SJSA1 (cell line): ENCODE measurements at regions not wholly inside any gene's neighbourhood (a gene's known extent, or its start where the extent isn't known, plus 50 kb on each side); places are given as distances from the start of the nearest gene placed in this dataset.
A peak's percentile ranks its signal among the peaks of the same experiment; 100 is the strongest.

Source experiments
- DNase-seq, 2 experiments: peaks; one replicate each; pipeline ENCODE4 v3.0.0-alpha.2; 2015 to 2020; ENCODE audit warnings: low spot score in 2 of 2, low read depth in 1 of 2
- H3K27ac ChIP-seq: fragments of 250-450 bp; sonication (Bioruptor Pico); 2 replicates; pipeline ENCODE4 v1.5.1; 2020; ENCODE audit warnings: mild to moderate bottlenecking, moderate library complexity
- H3K27me3 ChIP-seq: fragments of 250-450 bp; sonication (Bioruptor Pico); replicated peaks from 2 replicates; pipeline ENCODE4 v1.5.1; 2020; ENCODE audit warnings: mild to moderate bottlenecking, moderate library complexity
- H3K36me3 ChIP-seq: fragments of 250-450 bp; sonication (Bioruptor Pico); 2 replicates; pipeline ENCODE4 v1.5.1; 2020; ENCODE audit warnings: mild to moderate bottlenecking
- H3K4me1 ChIP-seq: fragments of 250-450 bp; sonication (Bioruptor Pico); replicated peaks from 2 replicates; pipeline ENCODE4 v1.6.1; 2021; ENCODE audit warnings: mild to moderate bottlenecking
- H3K4me3 ChIP-seq: fragments of 250-450 bp; sonication (Bioruptor Pico); 2 replicates; pipeline ENCODE4 v1.5.1; 2020; ENCODE audit warnings: mild to moderate bottlenecking
- H3K9me3 ChIP-seq: fragments of 250-450 bp; sonication (Bioruptor Pico); replicated peaks from 2 replicates; pipeline ENCODE4 v1.5.1; 2020; ENCODE audit warnings: mild to moderate bottlenecking

DNA sequence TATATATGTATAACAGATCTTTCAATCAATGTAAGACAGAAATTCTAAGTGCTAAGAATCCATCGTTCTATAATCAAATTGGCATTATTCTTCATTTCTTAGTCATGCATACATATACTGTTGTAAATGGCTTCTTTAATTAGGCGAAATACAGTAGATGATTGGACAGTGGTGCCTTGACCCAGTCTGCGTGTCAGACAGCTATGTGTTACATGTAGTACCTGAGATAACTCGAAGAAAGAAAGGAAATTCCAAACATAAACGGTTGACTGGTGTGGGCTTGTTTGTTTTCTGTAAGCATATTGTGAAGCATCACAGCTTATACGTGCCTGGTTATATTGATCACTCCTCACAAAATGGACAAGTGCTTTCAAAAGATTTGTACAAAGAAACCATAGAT, 210.5 kb downstream of the ETNK1 start:
- Histone ChIP-seq H3K36me3 (no peaks in the 10 kb centered on the region), H3K27me3 (no peaks in the 10 kb centered on the region), H3K4me3 (no peak overlapping the region), H3K27ac (no peak overlapping the region), H3K4me1 (no peaks in the 10 kb centered on the region), H3K9me3 (no peaks in the 10 kb centered on the region)
- DNase-seq, result no peak

DNA sequence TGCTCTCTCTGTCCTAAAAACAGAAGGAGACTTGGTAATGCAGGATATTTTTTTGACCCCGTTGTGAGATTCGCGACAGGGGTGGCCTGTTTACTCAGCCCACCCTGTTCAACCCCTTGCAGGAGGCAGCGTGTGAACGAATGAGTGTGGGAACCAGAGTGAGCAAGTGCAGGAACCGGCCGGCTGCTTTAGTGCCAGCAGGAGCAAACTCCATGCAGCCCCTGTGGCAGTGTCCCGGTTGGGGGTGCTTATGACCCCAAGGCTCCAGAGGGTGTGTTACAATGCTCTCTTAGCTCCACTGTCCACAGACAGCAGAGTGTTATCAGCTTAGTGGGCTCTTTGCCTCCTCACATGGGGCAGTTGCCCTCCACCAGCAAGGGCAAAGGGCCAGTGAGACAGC, 225.2 kb downstream of the ETNK1 start:
- no peaks in the 10 kb centered on the region for H3K4me1 ChIP-seq
- no peaks in the 10 kb centered on the region for H3K36me3 ChIP-seq
- no peaks in the 10 kb centered on the region for H3K9me3 ChIP-seq
- no peaks in the 10 kb centered on the region for H3K27me3 ChIP-seq
- no peak for DNase-seq
- H3K4me3 ChIP-seq, result no peak overlapping the region
- H3K27ac ChIP-seq, result no peak overlapping the region

DNA sequence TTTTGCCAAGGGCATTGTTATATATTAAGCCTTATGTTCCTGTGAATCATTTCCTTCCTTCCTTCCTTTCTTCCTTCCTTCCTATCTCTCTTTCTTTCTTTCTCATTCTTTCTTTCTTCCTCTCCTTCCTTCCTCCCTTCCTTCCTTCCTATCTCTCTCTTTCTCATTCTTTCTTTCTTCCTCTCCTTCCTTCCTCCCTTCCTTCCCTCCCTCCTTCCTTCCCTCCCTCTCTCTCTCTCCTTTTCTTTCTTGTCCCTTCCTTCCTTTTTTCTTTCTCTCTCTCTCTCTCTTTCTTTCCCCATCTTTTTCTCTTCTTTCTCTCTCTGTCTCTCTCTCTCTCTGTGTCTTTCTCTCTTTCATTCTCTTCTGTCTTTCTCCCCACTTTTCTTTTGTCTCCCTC, 226.6 kb downstream of the ETNK1 start:
- Histone ChIP-seq H3K27ac (no peak overlapping the region), H3K4me1 (no peaks in the 10 kb centered on the region), H3K27me3 (no peaks in the 10 kb centered on the region), H3K9me3 (no peaks in the 10 kb centered on the region), H3K4me3 (no peak overlapping the region), H3K36me3 (no peaks in the 10 kb centered on the region)
- DNase-seq, result no peak

DNA sequence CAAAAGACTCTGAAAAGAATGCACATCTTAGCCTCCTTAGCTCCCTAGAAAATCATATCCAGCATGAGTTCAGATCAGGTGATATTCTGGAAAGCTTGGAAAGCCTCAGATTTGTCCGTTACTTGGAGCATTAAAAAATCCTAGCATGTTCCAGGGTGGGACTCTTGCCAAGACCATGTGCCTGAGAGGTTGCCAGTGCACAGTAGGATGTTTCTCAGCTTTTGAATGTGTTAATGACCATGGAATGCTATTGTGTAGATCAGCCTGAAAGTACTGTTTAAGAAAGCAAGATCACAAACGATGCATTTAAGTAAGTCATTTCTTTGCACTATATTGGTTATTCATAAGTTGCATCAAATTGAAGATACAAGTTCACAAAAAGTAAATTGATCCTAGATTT, 230.5 kb downstream of the ETNK1 start:
- Histone ChIP-seq H3K4me3 (no peak overlapping the region), H3K9me3 (no peaks in the 10 kb centered on the region), H3K4me1 (no peaks in the 10 kb centered on the region), H3K27ac (no peak overlapping the region), H3K27me3 (no peaks in the 10 kb centered on the region), H3K36me3 (no peaks in the 10 kb centered on the region)
- DNase-seq, result no peak

DNA sequence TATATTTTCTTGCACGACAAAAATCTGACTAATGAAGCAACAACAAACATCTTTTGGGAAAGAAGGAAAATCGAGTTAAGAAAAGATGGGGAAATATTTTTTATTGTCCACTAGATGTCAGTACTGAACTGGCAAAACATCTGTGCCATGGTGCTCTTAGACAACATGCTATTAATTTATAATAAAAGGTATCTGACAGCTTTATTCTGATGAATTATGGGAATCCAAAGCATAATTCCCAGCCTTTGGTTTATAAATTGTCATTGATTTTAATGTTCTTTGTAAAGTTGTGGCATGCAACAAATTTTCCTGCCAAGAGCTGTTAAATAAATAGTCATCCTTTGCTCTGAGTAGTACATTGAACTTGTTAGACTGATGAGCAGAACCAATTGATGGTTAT, 231.2 kb downstream of the ETNK1 start:
- Histone ChIP-seq H3K9me3 (no peaks in the 10 kb centered on the region), H3K27me3 (no peaks in the 10 kb centered on the region), H3K4me1 (no peaks in the 10 kb centered on the region), H3K36me3 (no peaks in the 10 kb centered on the region), H3K27ac (no peak overlapping the region), H3K4me3 (no peak overlapping the region)
- peak in 1 of 2 experiments; percentile 11 for DNase-seq

DNA sequence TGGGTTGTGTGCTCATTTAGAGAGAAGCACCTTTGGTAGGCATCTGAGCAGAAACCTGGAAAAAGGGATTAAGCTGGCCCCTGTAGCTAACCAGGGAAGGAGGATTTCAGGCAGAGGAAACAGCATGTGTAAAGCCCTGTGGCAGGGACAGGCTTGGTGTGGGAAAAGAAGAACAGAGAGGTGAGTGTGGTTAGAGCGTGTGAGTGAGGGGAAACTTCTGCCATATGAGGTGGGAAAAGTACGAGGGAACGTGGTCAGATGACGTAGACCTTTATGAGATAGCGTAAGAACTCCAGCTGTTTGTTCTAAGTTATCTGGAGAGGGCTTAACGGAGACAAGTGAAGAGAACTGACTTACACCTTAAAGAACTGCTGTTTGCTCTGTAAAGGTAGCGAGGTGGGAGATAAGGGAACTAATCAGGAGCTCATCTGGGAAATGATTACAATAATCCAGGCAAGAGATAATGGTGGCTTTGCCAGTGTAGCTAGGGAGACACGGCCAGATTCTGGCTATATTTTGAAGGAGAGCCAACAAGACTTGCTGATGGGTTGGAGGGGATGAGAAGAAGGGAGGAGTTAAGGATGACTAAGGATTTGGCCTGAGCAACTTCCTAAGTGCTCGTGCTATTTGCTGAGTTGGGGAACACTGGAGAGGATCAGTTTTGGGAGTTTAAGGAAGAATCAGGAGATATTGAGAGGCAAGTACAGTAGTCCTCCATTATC, 234.0 kb downstream of the ETNK1 start:
- H3K9me3 ChIP-seq, result no peaks in the 10 kb centered on the region
- H3K27me3 ChIP-seq, result no peaks in the 10 kb centered on the region
- no peaks in the 10 kb centered on the region for H3K4me1 ChIP-seq
- no peak for DNase-seq
- no peak overlapping the region for H3K27ac ChIP-seq
- H3K36me3 ChIP-seq, result no peaks in the 10 kb centered on the region
- H3K4me3 ChIP-seq, result no peak overlapping the region

DNA sequence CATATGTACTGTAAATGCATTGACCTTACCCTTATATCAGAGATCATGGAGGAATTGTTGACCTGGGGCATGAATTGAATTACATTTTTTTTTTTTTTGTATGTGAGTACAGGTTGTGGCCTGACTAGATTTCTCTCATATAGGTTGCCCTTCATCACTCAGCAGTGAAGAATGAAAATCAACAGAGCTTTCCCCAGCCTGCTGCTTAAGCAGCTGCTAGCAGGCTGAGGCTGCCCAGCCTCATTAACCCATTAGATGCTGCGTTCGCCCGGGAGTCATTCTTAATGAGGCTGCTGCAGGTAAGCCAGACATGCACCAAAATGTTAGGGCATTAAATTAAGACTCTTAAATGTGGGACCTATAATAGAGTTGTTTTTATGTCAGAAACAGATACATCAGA, 236.0 kb downstream of the ETNK1 start:
- Histone ChIP-seq H3K4me1 (no peaks in the 10 kb centered on the region), H3K36me3 (no peaks in the 10 kb centered on the region), H3K27me3 (no peaks in the 10 kb centered on the region), H3K9me3 (no peaks in the 10 kb centered on the region), H3K27ac (no peak overlapping the region), H3K4me3 (no peak overlapping the region)
- no peak for DNase-seq

DNA sequence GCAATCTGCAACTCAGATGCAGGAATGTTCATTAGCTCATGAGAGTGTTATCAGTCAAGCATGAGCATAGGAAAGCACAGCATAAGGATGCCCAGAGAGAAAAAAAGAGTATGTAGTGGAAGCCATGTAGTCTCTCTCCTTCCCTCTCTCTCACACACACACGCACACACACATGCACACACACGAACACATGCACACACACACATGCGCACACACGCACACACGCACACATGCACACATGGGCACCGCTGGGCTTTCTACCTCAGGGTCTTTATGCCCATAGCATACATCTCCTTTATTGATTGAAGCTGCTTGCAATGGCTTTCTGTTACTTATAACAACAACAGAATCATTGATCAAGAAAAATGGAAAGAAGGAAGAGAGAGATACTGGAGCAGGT, 240.9 kb downstream of the ETNK1 start:
- Histone ChIP-seq H3K9me3 (no peaks in the 10 kb centered on the region), H3K27me3 (no peaks in the 10 kb centered on the region)
- no peak for DNase-seq

DNA sequence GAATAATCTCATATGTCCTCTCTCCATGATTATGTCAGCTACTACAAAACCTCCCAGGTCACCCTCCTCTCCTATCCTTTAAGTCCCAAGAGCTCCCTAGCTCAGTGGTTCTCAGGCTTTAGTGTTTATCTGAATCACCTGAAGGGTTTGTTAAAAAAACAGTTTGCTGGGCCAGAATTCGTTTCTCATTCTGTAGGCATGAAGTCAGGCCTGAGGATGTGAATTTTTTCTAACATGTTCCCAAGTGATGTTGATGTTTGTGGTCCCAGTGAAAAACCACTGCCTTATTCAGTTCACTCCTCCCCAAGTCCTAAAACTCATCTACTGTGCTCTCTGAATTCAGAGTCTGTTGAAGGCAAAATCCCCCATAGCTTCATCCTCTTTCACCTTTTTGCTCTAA, 241.4 kb downstream of the ETNK1 start:
- Histone ChIP-seq H3K4me1 (no peaks in the 10 kb centered on the region), H3K27ac (no peak overlapping the region), H3K4me3 (no peak overlapping the region), H3K36me3 (no peaks in the 10 kb centered on the region), H3K27me3 (no peaks in the 10 kb centered on the region), H3K9me3 (no peaks in the 10 kb centered on the region)
- no peak for DNase-seq

More for the DNA sequence above, 240.9 kb downstream of the ETNK1 start:
- H3K4me3 ChIP-seq, result no peak overlapping the region
- H3K36me3 ChIP-seq, result no peaks in the 10 kb centered on the region
- no peaks in the 10 kb centered on the region for H3K4me1 ChIP-seq
- no peak overlapping the region for H3K27ac ChIP-seq

DNA sequence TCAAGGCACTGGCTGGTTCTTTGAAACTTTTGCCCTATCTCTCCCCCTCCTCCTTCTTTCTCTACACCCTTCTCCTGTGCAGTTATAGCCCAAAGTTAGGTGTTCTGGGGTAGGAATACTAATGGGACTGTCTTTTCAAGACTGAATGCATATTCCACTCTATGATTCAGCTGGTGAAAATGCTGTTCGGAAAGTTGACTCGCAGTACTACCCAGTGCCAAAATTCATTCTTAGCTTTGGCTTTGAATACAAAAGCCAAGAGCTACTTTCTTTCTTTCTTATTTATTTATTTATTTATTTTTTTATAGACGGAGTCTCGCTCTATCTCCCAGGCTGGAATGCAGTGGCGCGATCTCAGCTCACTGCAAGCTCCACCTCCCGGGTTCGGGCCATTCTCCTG, 249.2 kb downstream of the ETNK1 start:
- Histone ChIP-seq H3K27me3 (no peaks in the 10 kb centered on the region), H3K4me1 (no peaks in the 10 kb centered on the region), H3K9me3 (no peaks in the 10 kb centered on the region), H3K36me3 (no peaks in the 10 kb centered on the region), H3K27ac (no peak overlapping the region), H3K4me3 (no peak overlapping the region)
- DNase-seq, result no peak

DNA sequence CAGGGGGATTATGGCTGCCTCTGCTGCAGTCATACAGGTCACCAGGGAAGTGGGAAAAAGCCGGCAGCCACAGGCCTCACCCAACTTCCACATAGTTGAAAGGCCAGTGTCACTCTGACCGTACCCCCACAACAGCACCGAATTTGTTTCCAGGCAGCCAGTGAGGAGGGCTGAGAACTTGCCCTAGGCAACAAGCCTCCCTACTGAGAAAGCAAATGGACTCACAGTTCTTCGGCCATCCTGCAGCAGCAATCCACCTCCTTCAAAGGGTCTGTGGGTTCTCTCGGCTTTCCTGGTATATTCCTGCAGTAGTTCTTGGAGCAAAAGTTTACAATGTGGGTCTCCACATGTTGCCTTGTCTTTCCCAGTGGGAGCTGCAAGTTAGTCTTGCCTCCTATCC, 251.3 kb downstream of the ETNK1 start:
- Histone ChIP-seq H3K27ac (no peak overlapping the region), H3K4me3 (no peak overlapping the region), H3K4me1 (no peaks in the 10 kb centered on the region), H3K27me3 (peaks cover 4% of the 10 kb centered on the region; the same call in 1 of the 2 replicates), H3K9me3 (no peaks in the 10 kb centered on the region), H3K36me3 (no peaks in the 10 kb centered on the region)
- DNase-seq, result no peak

DNA sequence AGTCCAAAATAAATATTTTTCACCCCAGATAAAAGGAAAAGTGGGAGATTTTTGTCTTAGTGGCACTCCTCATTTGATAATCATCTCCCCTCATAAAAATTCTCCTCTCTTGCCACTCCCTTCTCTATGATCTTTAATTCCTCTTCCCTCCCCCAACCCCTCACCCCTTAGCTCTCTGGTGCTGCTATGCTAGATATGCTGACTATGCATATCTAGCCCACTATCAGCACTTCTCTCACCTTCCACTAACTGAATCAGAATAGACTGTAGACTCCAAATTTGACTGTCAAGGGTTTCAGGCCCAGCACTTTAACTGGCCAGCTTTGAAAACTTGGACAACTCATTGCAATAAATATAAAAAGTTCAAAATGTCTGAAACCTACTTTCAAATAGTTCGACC, 254.2 kb downstream of the ETNK1 start:
- Histone ChIP-seq H3K4me1 (no peaks in the 10 kb centered on the region), H3K27me3 (peaks cover 4% of the 10 kb centered on the region; the same call in 1 of the 2 replicates), H3K27ac (no peak overlapping the region), H3K4me3 (no peak overlapping the region), H3K36me3 (no peaks in the 10 kb centered on the region), H3K9me3 (no peaks in the 10 kb centered on the region)
- DNase-seq, result no peak

DNA sequence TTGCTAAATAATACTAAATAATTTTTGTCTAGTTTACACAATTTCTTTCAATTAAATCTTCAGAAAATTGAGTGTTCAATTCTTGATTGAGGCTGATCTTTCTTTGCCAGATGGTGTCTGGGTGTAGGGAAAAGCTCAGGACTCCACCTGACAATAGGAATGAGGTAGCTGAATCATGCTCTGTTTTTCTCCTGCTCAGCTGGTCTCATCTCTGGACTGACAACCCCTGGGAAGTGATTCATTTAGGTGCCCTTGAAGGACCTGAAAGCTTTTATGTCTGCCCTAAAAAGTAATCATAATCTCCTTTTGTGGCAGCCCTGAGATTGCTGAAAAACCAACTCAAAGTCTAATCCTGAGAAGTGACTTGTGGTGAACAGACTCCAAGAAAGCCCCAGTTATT, 255.4 kb downstream of the ETNK1 start:
- Histone ChIP-seq H3K27ac (no peak overlapping the region), H3K4me3 (no peak overlapping the region), H3K27me3 (peaks cover 4% of the 10 kb centered on the region; the same call in 1 of the 2 replicates), H3K4me1 (no peaks in the 10 kb centered on the region), H3K9me3 (no peaks in the 10 kb centered on the region), H3K36me3 (no peaks in the 10 kb centered on the region)
- DNase-seq, result no peak

DNA sequence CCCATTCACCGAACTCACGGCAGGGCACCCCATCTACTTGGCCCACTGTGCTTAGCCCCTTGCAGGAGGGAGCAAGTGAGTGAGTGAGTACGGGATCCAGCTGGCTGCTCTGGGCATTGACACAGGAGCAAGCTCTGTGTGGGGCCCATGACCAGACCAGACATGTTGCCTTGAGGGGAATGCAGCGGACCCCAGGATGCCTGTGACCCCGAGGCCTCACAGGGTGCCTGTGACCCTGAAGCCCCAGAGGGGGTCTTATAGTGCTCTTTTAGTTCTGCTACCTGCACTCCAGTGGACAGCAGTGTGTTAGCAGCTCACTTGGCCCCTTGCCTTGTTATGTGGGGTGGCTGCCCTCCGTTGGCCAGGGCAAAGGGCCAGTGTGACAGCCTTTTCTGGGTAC, 255.8 kb downstream of the ETNK1 start:
- H3K4me3 ChIP-seq, result no peak overlapping the region
- no peaks in the 10 kb centered on the region for H3K36me3 ChIP-seq
- H3K9me3 ChIP-seq, result no peaks in the 10 kb centered on the region
- no peaks in the 10 kb centered on the region for H3K4me1 ChIP-seq
- H3K27ac ChIP-seq, result no peak overlapping the region
- H3K27me3 ChIP-seq, result peaks cover 4% of the 10 kb centered on the region; the same call in 1 of the 2 replicates
- no peak for DNase-seq

DNA sequence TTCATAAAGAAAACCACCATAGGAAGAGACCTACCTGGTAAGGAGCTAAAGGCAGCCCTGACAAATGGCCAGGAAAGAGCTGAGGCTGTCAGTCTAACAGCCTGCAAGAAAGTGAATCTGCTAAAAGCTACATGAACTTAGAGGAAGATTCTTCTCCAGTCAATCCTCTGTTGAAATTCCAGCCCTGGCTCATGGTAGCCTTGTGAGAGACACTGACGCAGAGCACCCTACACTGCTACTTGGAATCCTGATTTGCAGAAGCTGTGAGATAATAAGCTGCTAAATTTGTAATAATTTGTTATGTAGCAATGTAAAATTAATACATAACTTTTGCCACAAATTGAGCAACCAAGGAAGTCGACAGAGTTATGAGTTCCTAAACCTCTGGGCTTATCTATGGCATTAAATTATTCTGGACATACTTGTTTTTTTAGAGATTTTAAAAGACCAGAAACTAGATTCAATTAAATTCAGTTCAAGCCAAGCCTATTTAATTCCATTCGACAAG, 257.0 kb downstream of the ETNK1 start:
- Histone ChIP-seq H3K9me3 (no peaks in the 10 kb centered on the region), H3K4me1 (no peaks in the 10 kb centered on the region), H3K27ac (no peak overlapping the region), H3K27me3 (peaks cover 4% of the 10 kb centered on the region; the same call in 1 of the 2 replicates), H3K4me3 (no peak overlapping the region), H3K36me3 (no peaks in the 10 kb centered on the region)
- no peak for DNase-seq
